ENCODE measurements at regions not wholly inside any gene's neighbourhood (a gene's known extent, or its start where the extent isn't known, plus 50 kb on each side); places are given as distances from the start of the nearest gene placed in this dataset.
"Not testable (repeated sequence)": the region's sequence is repeated elsewhere in the genome, so short reads cannot be mapped to it uniquely, and the experiment has no call there.

DNA sequence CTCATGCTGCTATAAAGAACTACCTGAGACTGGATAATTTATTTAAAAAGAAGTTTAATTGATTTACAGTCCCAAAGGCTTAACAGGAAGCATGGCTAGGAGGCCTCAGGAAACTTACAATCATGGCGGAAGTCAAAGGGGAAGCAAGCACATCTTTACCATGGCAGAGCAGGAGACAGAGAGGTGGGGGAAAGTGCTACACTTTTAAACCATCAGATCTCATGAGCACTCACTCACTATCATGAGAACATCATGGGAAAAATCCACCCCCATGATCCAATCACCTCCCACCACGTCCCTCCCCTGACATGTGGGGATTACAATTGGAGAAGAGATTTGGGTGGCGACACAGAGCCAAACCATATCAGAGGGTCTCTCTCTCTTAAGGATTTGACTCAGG, 108.6 kb upstream of the PODXL start:
- H3K4me1 Mint-ChIP-seq, result no peaks in the 10 kb centered on the region
- CTCF ChIA-PET, result no interaction called here
- peaks cover 7% of the 10 kb centered on the region for H3K9me3 Mint-ChIP-seq (ENCODE audit: insufficient read depth)

DNA sequence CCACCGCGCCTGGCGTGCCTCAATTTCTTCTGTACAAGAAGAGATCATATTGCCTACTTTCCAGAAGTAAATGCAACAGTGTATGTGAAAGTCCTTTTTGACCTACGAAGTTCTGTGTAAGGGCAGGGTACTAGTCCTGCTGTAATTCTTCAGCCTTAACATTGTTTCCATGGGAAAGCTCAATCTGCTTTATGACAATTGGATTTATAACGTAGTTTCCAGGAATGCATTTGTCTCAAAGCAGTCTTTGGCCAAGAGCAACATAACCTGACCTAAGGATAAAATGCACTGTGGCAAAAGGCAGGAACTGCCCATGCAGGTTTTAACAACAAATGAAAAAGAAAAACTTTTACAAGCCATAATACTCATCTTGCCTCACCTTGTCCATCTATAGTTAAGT, 108.1 kb upstream of the PODXL start:
- 100% methylated on average over 4 of the region's 5 CpGs for WGBS (ENCODE audit: insufficient coverage)
- no peak for TF ChIP-seq EZH2 (IDR thresholded peaks at IDR 0.05; ENCODE audit: borderline replicate concordance, insufficient read depth, low read depth, low read length, poor library complexity, severe bottlenecking)
- TF ChIP-seq, protein P1, sequence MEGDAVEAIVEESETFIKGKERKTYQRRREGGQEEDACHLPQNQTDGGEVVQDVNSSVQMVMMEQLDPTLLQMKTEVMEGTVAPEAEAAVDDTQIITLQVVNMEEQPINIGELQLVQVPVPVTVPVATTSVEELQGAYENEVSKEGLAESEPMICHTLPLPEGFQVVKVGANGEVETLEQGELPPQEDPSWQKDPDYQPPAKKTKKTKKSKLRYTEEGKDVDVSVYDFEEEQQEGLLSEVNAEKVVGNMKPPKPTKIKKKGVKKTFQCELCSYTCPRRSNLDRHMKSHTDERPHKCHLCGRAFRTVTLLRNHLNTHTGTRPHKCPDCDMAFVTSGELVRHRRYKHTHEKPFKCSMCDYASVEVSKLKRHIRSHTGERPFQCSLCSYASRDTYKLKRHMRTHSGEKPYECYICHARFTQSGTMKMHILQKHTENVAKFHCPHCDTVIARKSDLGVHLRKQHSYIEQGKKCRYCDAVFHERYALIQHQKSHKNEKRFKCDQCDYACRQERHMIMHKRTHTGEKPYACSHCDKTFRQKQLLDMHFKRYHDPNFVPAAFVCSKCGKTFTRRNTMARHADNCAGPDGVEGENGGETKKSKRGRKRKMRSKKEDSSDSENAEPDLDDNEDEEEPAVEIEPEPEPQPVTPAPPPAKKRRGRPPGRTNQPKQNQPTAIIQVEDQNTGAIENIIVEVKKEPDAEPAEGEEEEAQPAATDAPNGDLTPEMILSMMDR (IDR thresholded peaks at IDR 0.05), result no peak
- Histone ChIP-seq H3K9me3 (ENCODE audit: control extremely low read depth in 1 of 3, control insufficient read depth in 2 of 3, insufficient read depth in 1 of 3, low read length in 2 of 3) (peaks cover 0 to 17% (median 7%) of the 10 kb centered on the region in 3 donors), H3K4me2 (replicated peaks; ENCODE audit: low read depth, low read length, poor library complexity, severe bottlenecking) (no peak overlapping the region), H3K27me3 (replicated peaks in 1 of 4; ENCODE audit: control extremely low read depth in 1 of 4, control insufficient read depth in 3 of 4, insufficient read depth in 4 of 4, low read length in 3 of 4) (no peaks in the 10 kb centered on the region), H3K4me3 (ENCODE audit: control extremely low read depth in 1 of 5, extremely low read depth in 1 of 5, insufficient read depth in 1 of 5, low read depth in 2 of 5, low read length in 4 of 5) (no peak overlapping the region), H3K27ac (ENCODE audit: low read length in 2 of 2) (no peak overlapping the region), H3K9ac (ENCODE audit: low read length) (no peak overlapping the region), H3K79me2 (ENCODE audit: control insufficient read depth, insufficient read depth, low read length) (no peaks in the 10 kb centered on the region), H3K4me1 (ENCODE audit: control insufficient read depth in 2 of 2, insufficient read depth in 2 of 2, low read length in 2 of 2) (no peaks in the 10 kb centered on the region), H3K36me3 (replicated peaks in 1 of 2; ENCODE audit: control extremely low read depth in 1 of 2, control insufficient read depth in 1 of 2, extremely low read depth in 1 of 2, insufficient read depth in 2 of 2, low read length in 1 of 2) (no peaks in the 10 kb centered on the region), H4K20me1 (ENCODE audit: control insufficient read depth, insufficient read depth, low read length, poor library complexity, severe bottlenecking) (no peaks in the 10 kb centered on the region), H2AFZ (ENCODE audit: insufficient read depth, low read depth, low read length, poor library complexity, severe bottlenecking) (no peak overlapping the region)
- no peak for ATAC-seq (ENCODE audit: low read depth)
- ChIA-PET CTCF (no interaction called here), POLR2A (no interaction called here)
- intact Hi-C loops (cut with micrococcal nuclease), result no loop called here
- Mint-ChIP-seq H3K27ac (no peak overlapping the region), H3K4me3 (no peak overlapping the region), H3K27me3 (peaks cover 3% of the 10 kb centered on the region), H3K4me1 (no peaks in the 10 kb centered on the region), H3K9me3 (ENCODE audit: insufficient read depth) (peaks cover 7% of the 10 kb centered on the region)
- DNase-seq, result no peak

More for the DNA sequence above, 108.6 kb upstream of the PODXL start:
- no peak overlapping the region for H3K4me3 Mint-ChIP-seq
- H3K79me2 ChIP-seq (ENCODE audit: control insufficient read depth, insufficient read depth, low read length), result no peaks in the 10 kb centered on the region
- H3K27me3 ChIP-seq (replicated peaks in 1 of 4; ENCODE audit: control extremely low read depth in 1 of 4, control insufficient read depth in 3 of 4, insufficient read depth in 4 of 4, low read length in 3 of 4), result no peaks in the 10 kb centered on the region
- no peak overlapping the region for H3K4me2 ChIP-seq (replicated peaks; ENCODE audit: low read depth, low read length, poor library complexity, severe bottlenecking)
- peaks cover 0 to 17% (median 7%) of the 10 kb centered on the region in 3 donors for H3K9me3 ChIP-seq (ENCODE audit: control extremely low read depth in 1 of 3, control insufficient read depth in 2 of 3, insufficient read depth in 1 of 3, low read length in 2 of 3)
- no peak overlapping the region for H3K27ac Mint-ChIP-seq
- ATAC-seq (ENCODE audit: low read depth) (no peak), DNase-seq (no peak)
- no peak overlapping the region for H3K9ac ChIP-seq (ENCODE audit: low read length)
- no peaks in the 10 kb centered on the region for H3K36me3 ChIP-seq (replicated peaks in 1 of 2; ENCODE audit: control extremely low read depth in 1 of 2, control insufficient read depth in 1 of 2, extremely low read depth in 1 of 2, insufficient read depth in 2 of 2, low read length in 1 of 2)
- H3K4me3 ChIP-seq (ENCODE audit: control extremely low read depth in 1 of 5, extremely low read depth in 1 of 5, insufficient read depth in 1 of 5, low read depth in 2 of 5, low read length in 4 of 5), result no peak overlapping the region
- H4K20me1 ChIP-seq (ENCODE audit: control insufficient read depth, insufficient read depth, low read length, poor library complexity, severe bottlenecking), result no peaks in the 10 kb centered on the region
- H3K27ac ChIP-seq (ENCODE audit: low read length in 2 of 2), result no peak overlapping the region
- intact Hi-C loops (cut with micrococcal nuclease), result no loop called here
- TF ChIP-seq, protein P1 (IDR thresholded peaks at IDR 0.05), result no peak
- TF ChIP-seq EZH2 (IDR thresholded peaks at IDR 0.05; ENCODE audit: borderline replicate concordance, insufficient read depth, low read depth, low read length, poor library complexity, severe bottlenecking), result no peak
- H2AFZ ChIP-seq (ENCODE audit: insufficient read depth, low read depth, low read length, poor library complexity, severe bottlenecking), result no peak overlapping the region
- POLR2A ChIA-PET, result no interaction called here
- 80% methylated on average over 2 of the region's 3 CpGs for WGBS (ENCODE audit: insufficient coverage)
- no peaks in the 10 kb centered on the region for H3K4me1 ChIP-seq (ENCODE audit: control insufficient read depth in 2 of 2, insufficient read depth in 2 of 2, low read length in 2 of 2)
- peaks cover 3% of the 10 kb centered on the region for H3K27me3 Mint-ChIP-seq

DNA sequence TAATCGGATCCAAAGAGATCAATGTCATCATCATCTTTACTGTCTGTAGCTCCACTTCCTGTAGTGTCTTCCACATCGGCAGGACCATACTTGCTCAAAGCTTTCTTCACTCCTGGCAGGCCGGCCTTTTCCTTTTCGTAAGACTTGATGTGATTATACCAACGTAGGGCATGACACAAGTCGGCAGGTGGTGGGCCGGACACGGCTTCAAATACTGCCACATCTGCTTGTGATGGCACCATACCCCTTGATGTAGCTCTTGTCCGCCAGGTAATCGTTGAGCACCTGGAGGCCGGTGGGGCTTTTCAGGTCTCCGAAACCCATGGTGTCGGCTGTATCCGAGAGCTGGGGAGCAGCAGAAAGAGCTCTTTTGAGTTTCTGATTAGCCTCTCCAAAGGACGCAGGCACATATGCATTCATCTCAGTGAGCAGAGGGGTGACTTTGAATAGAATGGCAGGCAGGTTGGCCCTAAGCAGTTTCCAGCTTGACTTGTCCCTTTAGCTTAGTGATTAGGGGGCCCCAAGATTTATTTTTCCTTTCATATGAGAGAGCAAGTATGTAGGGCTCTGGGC, 106.0 kb upstream of the PODXL start:
- intact Hi-C loops (cut with micrococcal nuclease); H3K9me3 Mint-ChIP-seq (ENCODE audit: insufficient read depth); H3K36me3 ChIP-seq (replicated peaks in 1 of 2; ENCODE audit: control extremely low read depth in 1 of 2, control insufficient read depth in 1 of 2, extremely low read depth in 1 of 2, insufficient read depth in 2 of 2, low read length in 1 of 2); CTCF ChIA-PET; POLR2A ChIA-PET; H3K4me2 ChIP-seq (replicated peaks; ENCODE audit: low read depth, low read length, poor library complexity, severe bottlenecking); H3K27me3 ChIP-seq (replicated peaks in 1 of 4; ENCODE audit: control extremely low read depth in 1 of 4, control insufficient read depth in 3 of 4, insufficient read depth in 4 of 4, low read length in 3 of 4); H3K9ac ChIP-seq (ENCODE audit: low read length); H3K27ac ChIP-seq (ENCODE audit: low read length in 2 of 2); H3K4me3 ChIP-seq (ENCODE audit: control extremely low read depth in 1 of 5, extremely low read depth in 1 of 5, insufficient read depth in 1 of 5, low read depth in 2 of 5, low read length in 4 of 5); H2AFZ ChIP-seq (ENCODE audit: insufficient read depth, low read depth, low read length, poor library complexity, severe bottlenecking); H3K79me2 ChIP-seq (ENCODE audit: control insufficient read depth, insufficient read depth, low read length); H3K4me1 Mint-ChIP-seq; ATAC-seq (ENCODE audit: low read depth); H3K27me3 Mint-ChIP-seq; H3K4me1 ChIP-seq (ENCODE audit: control insufficient read depth in 2 of 2, insufficient read depth in 2 of 2, low read length in 2 of 2); H4K20me1 ChIP-seq (ENCODE audit: control insufficient read depth, insufficient read depth, low read length, poor library complexity, severe bottlenecking); H3K4me3 Mint-ChIP-seq; H3K27ac Mint-ChIP-seq; DNase-seq: not testable (repeated sequence)
- peaks cover 0 to 12% (median 7%) of the 10 kb centered on the region in 3 donors for H3K9me3 ChIP-seq (ENCODE audit: control extremely low read depth in 1 of 3, control insufficient read depth in 2 of 3, insufficient read depth in 1 of 3, low read length in 2 of 3)
- WGBS (ENCODE audit: insufficient coverage), result 82% methylated on average over 9 of the region's 15 CpGs
